Chondrocyte (in vitro differentiated cells): ENCODE measurements at regions not wholly inside any gene's neighbourhood (a gene's known extent, or its start where the extent isn't known, plus 50 kb on each side); places are given as distances from the start of the nearest gene placed in this dataset.

Experiments used
- DNase-seq: peaks from one replicate; pipeline ENCODE4 v3.0.0; 2021; ENCODE audit warnings: mixed read lengths, low spot score
- H3K27ac Mint-ChIP-seq: one replicate; pipeline ENCODE4 v1.8.0; 2021; ENCODE audit warnings: mild to moderate bottlenecking, moderate library complexity, mixed read lengths; ENCODE audit not compliant: unreplicated experiment
- H3K27me3 Mint-ChIP-seq: 2 replicates; pipeline ENCODE4 v1.8.0; 2021; ENCODE audit warnings: low read depth, mixed read lengths
- H3K36me3 Mint-ChIP-seq: 2 replicates; pipeline ENCODE4 v1.8.0; 2021; ENCODE audit warnings: low read depth, mixed read lengths
- H3K4me1 Mint-ChIP-seq: 2 replicates; pipeline ENCODE4 v1.8.0; 2021; ENCODE audit warnings: low read depth, mild to moderate bottlenecking, mixed read lengths
- H3K4me3 Mint-ChIP-seq: one replicate; pipeline ENCODE4 v1.8.0; 2021; ENCODE audit warnings: mild to moderate bottlenecking, moderate library complexity, mixed read lengths; ENCODE audit not compliant: unreplicated experiment
- H3K9me3 Mint-ChIP-seq: 2 replicates; pipeline ENCODE4 v1.8.0; 2021; ENCODE audit warnings: low read depth, mixed read lengths
- TF ChIP-seq, protein P1 (sequence below): fragments of 200-600 bp; sonication (generic); IDR thresholded peaks from 2 replicates; pipeline ENCODE4 v1.5.0; 2021; ENCODE audit warnings: antibody characterized with exemption, mild to moderate bottlenecking, moderate library complexity

- no peak overlapping the region for H3K4me3 Mint-ChIP-seq
- DNase-seq, result no peak
- H3K4me1 Mint-ChIP-seq, result no peaks in the 10 kb centered on the region
- no peak overlapping the region for H3K27ac Mint-ChIP-seq
- TF ChIP-seq, protein P1, sequence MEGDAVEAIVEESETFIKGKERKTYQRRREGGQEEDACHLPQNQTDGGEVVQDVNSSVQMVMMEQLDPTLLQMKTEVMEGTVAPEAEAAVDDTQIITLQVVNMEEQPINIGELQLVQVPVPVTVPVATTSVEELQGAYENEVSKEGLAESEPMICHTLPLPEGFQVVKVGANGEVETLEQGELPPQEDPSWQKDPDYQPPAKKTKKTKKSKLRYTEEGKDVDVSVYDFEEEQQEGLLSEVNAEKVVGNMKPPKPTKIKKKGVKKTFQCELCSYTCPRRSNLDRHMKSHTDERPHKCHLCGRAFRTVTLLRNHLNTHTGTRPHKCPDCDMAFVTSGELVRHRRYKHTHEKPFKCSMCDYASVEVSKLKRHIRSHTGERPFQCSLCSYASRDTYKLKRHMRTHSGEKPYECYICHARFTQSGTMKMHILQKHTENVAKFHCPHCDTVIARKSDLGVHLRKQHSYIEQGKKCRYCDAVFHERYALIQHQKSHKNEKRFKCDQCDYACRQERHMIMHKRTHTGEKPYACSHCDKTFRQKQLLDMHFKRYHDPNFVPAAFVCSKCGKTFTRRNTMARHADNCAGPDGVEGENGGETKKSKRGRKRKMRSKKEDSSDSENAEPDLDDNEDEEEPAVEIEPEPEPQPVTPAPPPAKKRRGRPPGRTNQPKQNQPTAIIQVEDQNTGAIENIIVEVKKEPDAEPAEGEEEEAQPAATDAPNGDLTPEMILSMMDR, result no peak
- H3K9me3 Mint-ChIP-seq, result peaks cover 7% of the 10 kb centered on the region
- H3K27me3 Mint-ChIP-seq, result peaks cover 32% of the 10 kb centered on the region
- peaks cover 4% of the 10 kb centered on the region for H3K36me3 Mint-ChIP-seq
Measured at GRCh38 chr15:69744391-69745162, 292.0 kb downstream of the RPLP1 start.

DNA sequence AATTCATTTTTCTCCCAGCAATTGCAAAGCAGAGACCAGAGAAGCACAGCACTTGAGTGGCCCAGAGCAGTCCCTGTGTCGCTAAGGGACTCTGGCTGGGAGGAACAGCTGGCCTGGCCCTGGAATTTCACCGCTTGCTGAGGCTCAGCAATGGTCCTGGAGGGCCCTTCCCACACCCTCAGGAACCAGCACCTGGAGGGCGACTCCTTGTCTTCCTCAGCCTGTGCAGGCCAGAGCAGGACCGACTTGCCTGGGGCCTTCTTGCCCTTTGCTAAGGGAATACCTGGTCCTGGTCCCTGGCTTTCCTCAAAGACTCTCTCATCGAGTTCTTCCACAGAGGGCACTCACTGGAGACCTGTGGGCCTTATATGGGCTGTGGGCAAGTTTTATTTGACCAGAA, 294.6 kb downstream of the RPLP1 start:
- Mint-ChIP-seq H3K27ac (no peak overlapping the region), H3K4me1 (no peaks in the 10 kb centered on the region), H3K36me3 (peaks cover 1% of the 10 kb centered on the region), H3K9me3 (peaks cover 5% of the 10 kb centered on the region), H3K4me3 (no peak overlapping the region), H3K27me3 (peaks cover 29% of the 10 kb centered on the region)
- TF ChIP-seq, protein P1, result no peak
- DNase-seq, result no peak

GRCh38 chr15:69748131-69748530, 295.5 kb downstream of the RPLP1 start:
- Mint-ChIP-seq H3K27ac (no peak overlapping the region), H3K9me3 (peaks cover 10% of the 10 kb centered on the region), H3K27me3 (peaks cover 25% of the 10 kb centered on the region), H3K4me1 (no peaks in the 10 kb centered on the region), H3K4me3 (no peak overlapping the region), H3K36me3 (peaks cover 6% of the 10 kb centered on the region)
- TF ChIP-seq, protein P1, result no peak
- no peak for DNase-seq

DNA sequence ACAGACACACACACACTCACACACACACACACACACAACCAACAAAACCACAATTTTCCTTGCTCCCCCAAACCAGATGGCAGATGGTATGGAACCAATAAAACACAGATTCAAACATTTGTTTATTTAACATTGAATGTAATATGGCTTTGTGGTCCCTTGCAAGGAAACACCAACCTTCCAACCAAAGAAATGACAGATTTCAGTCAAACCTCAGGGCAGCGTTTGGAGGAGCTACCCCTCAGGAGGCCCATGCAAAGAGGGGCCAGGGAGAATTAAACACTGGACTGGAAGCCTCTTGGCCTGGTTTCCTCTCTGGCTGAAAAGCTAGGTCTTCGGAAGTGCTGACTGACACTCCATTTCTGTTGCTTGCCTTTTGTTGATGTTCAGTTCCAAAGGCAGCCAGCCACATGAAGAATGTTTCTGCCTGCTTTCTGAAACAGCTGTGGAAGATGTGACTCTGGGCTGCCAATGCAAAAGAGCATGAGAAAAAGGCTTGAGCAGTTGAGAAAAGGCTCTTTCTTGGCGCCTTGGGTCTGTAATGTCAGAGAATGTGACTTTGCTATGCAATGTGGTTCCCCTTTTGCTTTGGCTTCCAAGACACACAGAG, 296.1 kb downstream of the RPLP1 start:
- no peaks in the 10 kb centered on the region for H3K4me1 Mint-ChIP-seq

GRCh38 chr15:69749274-69749673, 296.7 kb downstream of the RPLP1 start:
- H3K27me3 Mint-ChIP-seq, result peaks cover 18% of the 10 kb centered on the region
- peaks cover 15% of the 10 kb centered on the region for H3K9me3 Mint-ChIP-seq
- TF ChIP-seq, protein P1, result no peak
- H3K4me3 Mint-ChIP-seq, result no peak overlapping the region
- H3K36me3 Mint-ChIP-seq, result peaks cover 11% of the 10 kb centered on the region
- DNase-seq, result no peak
- H3K27ac Mint-ChIP-seq, result no peak overlapping the region
- no peaks in the 10 kb centered on the region for H3K4me1 Mint-ChIP-seq

More for the DNA sequence above, 296.1 kb downstream of the RPLP1 start:
- Mint-ChIP-seq H3K4me3 (no peak overlapping the region), H3K36me3 (peaks cover 9% of the 10 kb centered on the region), H3K9me3 (peaks cover 15% of the 10 kb centered on the region), H3K27me3 (peaks cover 21% of the 10 kb centered on the region), H3K27ac (no peak overlapping the region)
- DNase-seq, result no peak
- TF ChIP-seq, protein P1, result no peak
